CD14-positive monocyte (primary cell): ENCODE measurements at regions not wholly inside any gene's neighbourhood (a gene's known extent, or its start where the extent isn't known, plus 50 kb on each side); places are given as distances from the start of the nearest gene placed in this dataset.

Experiments
- DNase-seq, 3 donors: peaks; one replicate each; pipeline ENCODE4 v3.0.0-alpha.2; 2011 to 2022
- H2AFZ ChIP-seq: 2 replicates; pipeline ENCODE4 v1.6.0; 2012; ENCODE audit warnings: mild to moderate bottlenecking, low read depth, low read length, inconsistent platforms; ENCODE audit not compliant: insufficient read depth, poor library complexity, severe bottlenecking
- H3K27ac ChIP-seq, 2 donors: 1 replicate in 1 of 2; 2 replicates in 1 of 2; pipeline ENCODE4 v1.5.1; 2012 to 2013; ENCODE audit warnings: low read length in 2 of 2, control low read depth in 1 of 2, inconsistent platforms in 1 of 2, low read depth in 1 of 2, mild to moderate bottlenecking in 1 of 2
- H3K27me3 ChIP-seq, 2 donors: one replicate each; pipeline versions ENCODE4 v1.6.0 to v1.6.1; 2011 to 2013; ENCODE audit warnings: low read length in 2 of 2; ENCODE audit not compliant: control insufficient read depth in 2 of 2, insufficient read depth in 2 of 2
- H3K36me3 ChIP-seq, 2 donors: replicated peaks in 1 of 2; 1 replicate in 1 of 2; 2 replicates in 1 of 2; pipeline versions ENCODE4 v1.5.1 to v1.6.1; 2012 to 2013; ENCODE audit warnings: low read length in 2 of 2, control low read depth in 1 of 2, inconsistent platforms in 1 of 2, mild to moderate bottlenecking in 1 of 2; ENCODE audit not compliant: insufficient read depth in 2 of 2, control insufficient read depth in 1 of 2
- H3K4me1 ChIP-seq, 2 donors: 1 replicate in 1 of 2; 2 replicates in 1 of 2; pipeline versions ENCODE4 v1.5.1 to v1.6.1; 2012 to 2013; ENCODE audit warnings: low read length in 2 of 2, control low read depth in 1 of 2, inconsistent platforms in 1 of 2, mild to moderate bottlenecking in 1 of 2, moderate library complexity in 1 of 2; ENCODE audit not compliant: insufficient read depth in 2 of 2, control insufficient read depth in 1 of 2
- H3K4me2 ChIP-seq: replicated peaks from 2 replicates; pipeline ENCODE3; 2012; ENCODE audit warnings: low read length, moderate library complexity, mild to moderate bottlenecking; ENCODE audit not compliant: poor library complexity, severe bottlenecking; ENCODE audit errors: extremely low read depth
- H3K4me3 ChIP-seq, 3 experiments: fragments of 200-600 bp in 1 of 3; sonication (generic) in 1 of 3; replicated peaks in 1 of 3; 1 replicate in 2 of 3; 2 replicates in 1 of 3; pipeline ENCODE4 v1.5.1; 2011 to 2013; ENCODE audit warnings: low read length in 3 of 3, mild to moderate bottlenecking in 3 of 3, control low read depth in 2 of 3, low read depth in 2 of 3, inconsistent platforms in 1 of 3, moderate library complexity in 1 of 3
- H3K79me2 ChIP-seq: 2 replicates; pipeline ENCODE4 v1.6.0; 2012; ENCODE audit warnings: mild to moderate bottlenecking, control low read depth, inconsistent platforms, low read length, moderate library complexity; ENCODE audit not compliant: insufficient read depth
- H3K9ac ChIP-seq: 2 replicates; pipeline ENCODE4 v1.6.0; 2017; ENCODE audit warnings: low read length, mild to moderate bottlenecking; ENCODE audit not compliant: insufficient read depth, poor library complexity, severe bottlenecking
- H3K9me3 ChIP-seq, 2 donors: replicated peaks in 1 of 2; 1 replicate in 1 of 2; 2 replicates in 1 of 2; pipeline versions ENCODE4 v1.5.1 to v1.6.1; 2012 to 2013; ENCODE audit warnings: low read length in 2 of 2, control low read depth in 1 of 2; ENCODE audit not compliant: control insufficient read depth in 1 of 2, insufficient read depth in 1 of 2
- H4K20me1 ChIP-seq: 2 replicates; pipeline ENCODE4 v1.6.0; 2012; ENCODE audit warnings: mild to moderate bottlenecking, low read length, control low read depth, moderate library complexity; ENCODE audit not compliant: insufficient read depth
- H3K27ac Mint-ChIP-seq, 7 donors: one replicate each; pipeline ENCODE4 v1.8.0; 2020; ENCODE audit warnings: mild to moderate bottlenecking in 7 of 7, mixed read lengths in 7 of 7, moderate library complexity in 6 of 7, inconsistent platforms in 2 of 7
- H3K27me3 Mint-ChIP-seq, 3 donors: one replicate each; pipeline ENCODE4 v1.8.0; 2021 to 2022; ENCODE audit warnings: low read depth in 3 of 3, mild to moderate bottlenecking in 3 of 3, mixed read lengths in 3 of 3, moderate library complexity in 3 of 3, inconsistent platforms in 1 of 3
- H3K36me3 Mint-ChIP-seq, 2 donors: one replicate each; pipeline ENCODE4 v1.8.0; 2020; ENCODE audit warnings: mixed read lengths in 2 of 2, inconsistent platforms in 1 of 2, mild to moderate bottlenecking in 1 of 2
- H3K4me1 Mint-ChIP-seq: one replicate; pipeline ENCODE4 v1.8.0; 2020; ENCODE audit warnings: mild to moderate bottlenecking, mixed read lengths
- H3K4me3 Mint-ChIP-seq, 2 donors: one replicate each; pipeline ENCODE4 v1.8.0; 2020; ENCODE audit warnings: mild to moderate bottlenecking in 2 of 2, mixed read lengths in 2 of 2, moderate library complexity in 1 of 2
- H3K9me3 Mint-ChIP-seq, 7 donors: one replicate each; pipeline ENCODE4 v1.8.0; 2020 to 2022; ENCODE audit warnings: mixed read lengths in 7 of 7, mild to moderate bottlenecking in 6 of 7, moderate library complexity in 6 of 7, inconsistent platforms in 2 of 7
- CTCF ChIP-seq: fragments of 200-600 bp; IDR thresholded peaks from one replicate; pipeline ENCODE4 v1.8.0; 2022; ENCODE audit warnings: antibody characterized with exemption, mild to moderate bottlenecking
- WGBS: methylation state at CpG from one replicate; pipeline ENCODE4 v1.1.5; 2013; ENCODE audit warnings: missing lambda C conversion rate; ENCODE audit not compliant: insufficient coverage; 5-methylcytosine and 5-hydroxymethylcytosine counted together
- intact Hi-C, 2 donors: fragments of 100-400 bp; cut with micrococcal nuclease; formaldehyde crosslinking; loops; one replicate each; pipeline versions ENCODE4 v1.15.0 to v1.15.1; 2023

GRCh38 chr18:14958701-14959100, 210.7 kb downstream of the ANKRD30B start:
- Mint-ChIP-seq H3K4me3 (no peak overlapping the region), H3K9me3 (peaks cover 0 to 10% (median 0%) of the 10 kb centered on the region in 7 donors), H3K27me3 (peaks cover 0 to 5% (median 0%) of the 10 kb centered on the region in 3 donors), H3K27ac (no peak overlapping the region), H3K4me1 (no peaks in the 10 kb centered on the region), H3K36me3 (no peaks in the 10 kb centered on the region)
- H3K27ac ChIP-seq: no peak overlapping the region
- no peaks in the 10 kb centered on the region for H3K79me2 ChIP-seq
- intact Hi-C loops: no loop called here
- H2AFZ ChIP-seq: no peak overlapping the region
- no peak for DNase-seq
- no peaks in the 10 kb centered on the region for H3K36me3 ChIP-seq
- H3K4me3 ChIP-seq: no peak overlapping the region
- no peak overlapping the region for H3K4me2 ChIP-seq
- no peaks in the 10 kb centered on the region for H4K20me1 ChIP-seq
- no peaks in the 10 kb centered on the region for H3K27me3 ChIP-seq
- 20% methylated on average over 1 of the region's 3 CpGs for WGBS
- peaks cover 0 to 15% of the 10 kb centered on the region in 2 donors for H3K9me3 ChIP-seq
- TF ChIP-seq CTCF: no peak
- H3K4me1 ChIP-seq: no peaks in the 10 kb centered on the region
- no peak overlapping the region for H3K9ac ChIP-seq

- Mint-ChIP-seq H3K4me1 (no peaks in the 10 kb centered on the region), H3K4me3 (no peak overlapping the region), H3K36me3 (no peaks in the 10 kb centered on the region), H3K27ac (no peak overlapping the region), H3K27me3 (peaks cover 0 to 7% (median 0%) of the 10 kb centered on the region in 3 donors), H3K9me3 (peaks cover 0 to 10% (median 0%) of the 10 kb centered on the region in 7 donors)
- Histone ChIP-seq H3K4me2 (no peak overlapping the region), H3K79me2 (no peaks in the 10 kb centered on the region), H3K27me3 (no peaks in the 10 kb centered on the region), H2AFZ (no peak overlapping the region), H3K9ac (no peak overlapping the region), H3K4me3 (no peak overlapping the region), H3K27ac (no peak overlapping the region), H3K36me3 (no peaks in the 10 kb centered on the region), H4K20me1 (no peaks in the 10 kb centered on the region), H3K9me3 (peaks cover 0 to 16% of the 10 kb centered on the region in 2 donors), H3K4me1 (no peaks in the 10 kb centered on the region)
- DNase-seq: no peak
- intact Hi-C loops: no loop called here
- no peak for TF ChIP-seq CTCF
- WGBS: 87% methylated on average over 9 of the region's 10 CpGs
Measured at GRCh38 chr18:14959550-14959949, 211.6 kb downstream of the ANKRD30B start.
